ENCODE measurements at regions not wholly inside any gene's neighbourhood (a gene's known extent, or its start where the extent isn't known, plus 50 kb on each side); places are given as distances from the start of the nearest gene placed in this dataset.

- no peaks in the 10 kb centered on the region for H3K9me2 ChIP-seq (ENCODE audit: insufficient read depth)
- H3K79me2 ChIP-seq (ENCODE audit: insufficient read depth, low read length), result no peaks in the 10 kb centered on the region
- H3K36me3 ChIP-seq (ENCODE audit: control insufficient read depth in 1 of 2, insufficient read depth in 2 of 2, low read length in 2 of 2), result no peaks in the 10 kb centered on the region
- ChIA-PET POLR2A (no interaction called here), RAD21 (ENCODE audit: low non-redundant PET in 1 of 2, low total read pairs in 2 of 2, uncharacterized antibody in 2 of 2, unreplicated experiment in 2 of 2) (no interaction called here), CTCF (no interaction called here)
- H3K4me3 ChIP-seq (replicated peaks in 1 of 2; ENCODE audit: low read depth in 1 of 2, low read length in 2 of 2), result no peak overlapping the region
- no TSS peak for BruUV-seq (replicated peaks)
- no peak overlapping the region for H3K4me2 ChIP-seq (ENCODE audit: low read length)
- H3K27me3 ChIP-seq (ENCODE audit: insufficient read depth, low read length), result no peaks in the 10 kb centered on the region
- no peak for DNase-seq (ENCODE audit: low read depth, low spot score)
- no peaks in the 10 kb centered on the region for H3K4me1 ChIP-seq (ENCODE audit: control insufficient read depth in 1 of 2, insufficient read depth in 2 of 2, low read length in 2 of 2)
- H2AFZ ChIP-seq (ENCODE audit: low read depth, low read length, poor library complexity, severe bottlenecking), result no peak overlapping the region
- no peak overlapping the region for H3K9ac ChIP-seq (ENCODE audit: low read length)
- H3K27ac ChIP-seq (ENCODE audit: low read depth, low read length), result no peak overlapping the region
- ATAC-seq, result no peak
- H4K20me1 ChIP-seq (ENCODE audit: insufficient read depth), result no peaks in the 10 kb centered on the region
- no peaks in the 10 kb centered on the region for H3K9me3 ChIP-seq (ENCODE audit: control insufficient read depth in 1 of 2, insufficient read depth in 1 of 2, low read depth in 1 of 2, low read length in 2 of 2)
- TF ChIP-seq TCF7L2 (IDR thresholded peaks at IDR 0.05; ENCODE audit: borderline replicate concordance, extremely low read depth, insufficient read depth, insufficient read length), result no peak
- TF ChIP-seq POLR2AphosphoS5 (IDR thresholded peaks at IDR 0.05; ENCODE audit: low read depth, low read length), result no peak
- no peak for TF ChIP-seq SRF (IDR thresholded peaks at IDR 0.05; ENCODE audit: low read depth)
- TF ChIP-seq CTCF (IDR thresholded peaks at IDR 0.05 in 2 of 3, conservative IDR thresholded peaks at IDR 0.05 in 1 of 3; ENCODE audit: borderline replicate concordance in 1 of 3, insufficient read depth in 1 of 3, low read depth in 2 of 3, low read length in 2 of 3), result no peak
- TF ChIP-seq YY1 (IDR thresholded peaks at IDR 0.05; ENCODE audit: extremely low read depth, insufficient replicate concordance, low read depth, low read length), result no peak
- no peak for TF ChIP-seq CBX3 (IDR thresholded peaks at IDR 0.05; ENCODE audit: low read depth)
- TF ChIP-seq ZNF274 (IDR thresholded peaks at IDR 0.05; ENCODE audit: low read depth, low read length), result no peak
- TF ChIP-seq REST (IDR thresholded peaks at IDR 0.05; ENCODE audit: low read depth), result no peak
- TF ChIP-seq FOSL1 (IDR thresholded peaks at IDR 0.05; ENCODE audit: low read depth), result no peak
- TF ChIP-seq ELF1 (IDR thresholded peaks at IDR 0.05; ENCODE audit: borderline replicate concordance, low read depth), result no peak
- TF ChIP-seq EZH2 (IDR thresholded peaks at IDR 0.05), result no peak
- no peak for TF ChIP-seq MAX (IDR thresholded peaks at IDR 0.05)
- TF ChIP-seq JUND (IDR thresholded peaks at IDR 0.05), result no peak
- no peak for TF ChIP-seq ZFX (IDR thresholded peaks at IDR 0.05)
- TF ChIP-seq SP1 (IDR thresholded peaks at IDR 0.05; ENCODE audit: low read depth), result no peak
- no peak for TF ChIP-seq CEBPB (IDR thresholded peaks at IDR 0.05; ENCODE audit: low read depth)
- no peak for TF ChIP-seq POLR2A (IDR thresholded peaks at IDR 0.05; ENCODE audit: borderline replicate concordance, extremely low read depth, insufficient read depth, insufficient read length)
- TF ChIP-seq ATF3 (IDR thresholded peaks at IDR 0.05), result no peak
- intact Hi-C loops (cut with micrococcal nuclease), result no loop called here
Measured at GRCh38 chrX:20427173-20427770, 160.6 kb upstream of the RPS6KA3 start.
